K562 (cell line): ENCODE measurements at regions not wholly inside any gene's neighbourhood (a gene's known extent, or its start where the extent isn't known, plus 50 kb on each side); places are given as distances from the start of the nearest gene placed in this dataset.

Experiments used
- ATAC-seq: fragments of 200-7000 bp; cut with Tn5 transposase; 3 replicates; pipeline ENCODE4 v1.9.1; 2020; ENCODE audit warnings: moderate library complexity
- BruUV-seq: library from RNA; stranded (reverse); fragments of 400-500 nt; replicated peaks from 2 replicates; lab custom pipeline; 2021; lab: Mats Ljungman, UMichigan
- CTCF ChIA-PET: fragments of 300-600 bp; formaldehyde crosslinking; extraction: SDS; loops from one replicate; lab custom pipeline; 2021; ENCODE audit warnings: low intra/inter-chr PET ratio; lab: Yijun Ruan, JAX
- POLR2A ChIA-PET: fragments of 300-600, 350-650 bp; sonication (Branson Sonifier 250); formaldehyde crosslinking; extraction: SDS; loops from one replicate; lab custom pipeline; 2021; ENCODE audit warnings: antibody characterized with exemption, inconsistent platforms; lab: Yijun Ruan, JAX
- DNase-seq, 4 experiments: peaks; one replicate each; pipeline versions ENCODE4 v3.0.0 to v3.0.0-alpha.2; 2011 to 2018; ENCODE audit warnings: low spot score in 3 of 4, mixed read lengths in 3 of 4; ENCODE audit errors: extremely low read depth in 1 of 4
- FAIRE-seq: peaks from 2 replicates; lab custom pipeline; 2011; peaks lifted over from hg19 to GRCh38; lab: Jason Lieb, UNC
- H2AFZ ChIP-seq: 2 replicates; pipeline ENCODE4 v1.6.0; 2011; ENCODE audit warnings: low read depth, low read length, control low read depth, inconsistent platforms
- H3K27ac ChIP-seq: fragments of 200-600 bp; 3 replicates; pipeline ENCODE4 v1.8.0; 2011; ENCODE audit warnings: low read depth, mild to moderate bottlenecking, control low read depth, inconsistent platforms, low read length, moderate library complexity, mixed read lengths; ENCODE audit errors: extremely low read depth
- H3K27me3 ChIP-seq, 2 experiments: fragments of 300-600 bp in 1 of 2; 2 replicates in 1 of 2; 3 replicates in 1 of 2; pipeline versions ENCODE4 v1.6.0 to v1.8.0; 2011; ENCODE audit warnings: inconsistent platforms in 2 of 2, low read length in 2 of 2, mild to moderate bottlenecking in 1 of 2, mixed read lengths in 1 of 2, moderate library complexity in 1 of 2; ENCODE audit not compliant: control insufficient read depth in 2 of 2, insufficient read depth in 2 of 2
- H3K36me3 ChIP-seq: fragments of 300-600 bp; 3 replicates; pipeline ENCODE4 v1.8.0; 2011; ENCODE audit warnings: mild to moderate bottlenecking, low read length, inconsistent platforms; ENCODE audit not compliant: control insufficient read depth, insufficient read depth
- H3K4me1 ChIP-seq, 2 experiments: fragments of 200-600 bp in 1 of 2; replicated peaks in 1 of 2; 2 replicates in 1 of 2; 3 replicates in 1 of 2; pipeline versions ENCODE4 v1.5.1 to v1.8.0; 2011; ENCODE audit warnings: inconsistent platforms in 2 of 2, low read length in 2 of 2, mild to moderate bottlenecking in 1 of 2, mixed read lengths in 1 of 2, moderate library complexity in 1 of 2; ENCODE audit not compliant: control insufficient read depth in 2 of 2, insufficient read depth in 2 of 2
- H3K4me2 ChIP-seq: 2 replicates; pipeline ENCODE4 v1.6.1; 2011; ENCODE audit warnings: low read length, control low read depth, inconsistent platforms, mixed read lengths; ENCODE audit not compliant: insufficient read depth
- H3K4me3 ChIP-seq: fragments of 200-600 bp; sonication (generic), shearing (Covaris generic); 2 replicates; pipeline ENCODE4 v1.5.1; 2016; ENCODE audit warnings: control low read depth, inconsistent platforms
- H3K79me2 ChIP-seq: fragments of 200-600 bp; 3 replicates; pipeline ENCODE4 v1.8.0; 2011; ENCODE audit warnings: low read length, inconsistent platforms; ENCODE audit not compliant: control insufficient read depth, insufficient read depth
- H3K9ac ChIP-seq, 2 experiments: 2 replicates each; pipeline versions ENCODE4 v1.6.0 to v1.6.1; 2011; ENCODE audit warnings: low read depth in 2 of 2, low read length in 2 of 2, control low read depth in 1 of 2, inconsistent platforms in 1 of 2, mild to moderate bottlenecking in 1 of 2, mixed read lengths in 1 of 2; ENCODE audit not compliant: insufficient read depth in 1 of 2
- H3K9me1 ChIP-seq: one replicate; pipeline ENCODE4 v1.6.0; 2011; ENCODE audit warnings: inconsistent platforms, mild to moderate bottlenecking, low read length, moderate library complexity; ENCODE audit not compliant: control insufficient read depth, insufficient read depth
- H3K9me3 ChIP-seq: replicated peaks from 2 replicates; pipeline ENCODE4 v1.5.1; 2011; ENCODE audit warnings: low read depth, low read length, inconsistent platforms; ENCODE audit not compliant: control insufficient read depth, insufficient read depth
- H4K20me1 ChIP-seq: replicated peaks from 2 replicates; pipeline ENCODE4 v1.6.1; 2011; ENCODE audit warnings: low read length, inconsistent platforms, mixed read lengths; ENCODE audit not compliant: control insufficient read depth, insufficient read depth
- EP400 ChIP-seq: fragments of 450-650 bp; IDR thresholded peaks from 2 replicates; pipeline ENCODE4 v1.6.1; 2017; ENCODE audit warnings: antibody characterized with exemption, mild to moderate bottlenecking, moderate library complexity
- GABPA ChIP-seq: fragments of 200-800 bp; sonication (Bioruptor generic); conservative IDR thresholded peaks from 2 replicates; pipeline ENCODE4 v1.6.1; 2016; ENCODE audit warnings: low read depth, missing genetic modification characterization, missing compliant biosample characterization
- ILF3 ChIP-seq: fragments of 450-650 bp; IDR thresholded peaks from 2 replicates; pipeline ENCODE4 v1.6.1; 2018; ENCODE audit warnings: antibody characterized with exemption, mild to moderate bottlenecking, moderate library complexity, borderline replicate concordance
- MAFK ChIP-seq: IDR thresholded peaks from 2 replicates; pipeline ENCODE4 v1.6.1; 2011; ENCODE audit warnings: low read length, improper control_type of control experiment
- MAX ChIP-seq: sonication (generic); formaldehyde crosslinking; IDR thresholded peaks from 2 replicates; pipeline ENCODE4 v1.9.0; 2022; ENCODE audit warnings: mild to moderate bottlenecking, missing genetic modification reagents
- NFIX ChIP-seq: fragments of 250-450 bp; sonication (Bioruptor Pico); IDR thresholded peaks from 2 replicates; pipeline ENCODE4 v1.4.0; 2020; ENCODE audit warnings: low read depth, mild to moderate bottlenecking, moderate library complexity
- RUNX1 ChIP-seq: sonication (generic); IDR thresholded peaks from 2 replicates; pipeline ENCODE4 v1.6.1; 2016; ENCODE audit warnings: antibody characterized with exemption, low read depth
- SMAD3 ChIP-seq: fragments of 450-650 bp; formaldehyde crosslinking; conservative IDR thresholded peaks from 2 replicates; pipeline ENCODE4 v1.4.0; 2020; ENCODE audit warnings: mild to moderate bottlenecking
- SRSF9 ChIP-seq: fragments of 200-400 bp; formaldehyde crosslinking; IDR thresholded peaks from 2 replicates; pipeline ENCODE4 v1.6.1; 2017; ENCODE audit warnings: low read depth, low read length, borderline replicate concordance
- TFE3 ChIP-seq: fragments of 450-650 bp; formaldehyde crosslinking; IDR thresholded peaks from 2 replicates; pipeline ENCODE4 v1.4.0; 2020; ENCODE audit warnings: mild to moderate bottlenecking, mixed read lengths
- U2AF2 ChIP-seq: fragments of 200-400 bp; formaldehyde crosslinking; optimal IDR thresholded peaks from 2 replicates; pipeline ENCODE3; 2017; ENCODE audit warnings: low read depth, mild to moderate bottlenecking, low read length
- ZNF12 ChIP-seq: sonication (generic); formaldehyde crosslinking; IDR thresholded peaks from 2 replicates; pipeline ENCODE4 v1.4.0; 2020; ENCODE audit warnings: mild to moderate bottlenecking, missing genetic modification reagents
- ZNF778 ChIP-seq: fragments of 450-650 bp; formaldehyde crosslinking; IDR thresholded peaks from 2 replicates; pipeline ENCODE4 v1.4.0; 2020; ENCODE audit warnings: mild to moderate bottlenecking, moderate library complexity
- in situ Hi-C: fragments of 300-500 bp; cut with MboI; formaldehyde crosslinking; loops from 4 replicates; pipeline ENCODE4 v1.15.0; 2018; ENCODE audit warnings: inconsistent platforms, mixed read lengths
- intact Hi-C: fragments of 100-400 bp; cut with micrococcal nuclease; formaldehyde crosslinking; loops from 2 replicates; pipeline ENCODE4 v1.14.2; 2022

DNA sequence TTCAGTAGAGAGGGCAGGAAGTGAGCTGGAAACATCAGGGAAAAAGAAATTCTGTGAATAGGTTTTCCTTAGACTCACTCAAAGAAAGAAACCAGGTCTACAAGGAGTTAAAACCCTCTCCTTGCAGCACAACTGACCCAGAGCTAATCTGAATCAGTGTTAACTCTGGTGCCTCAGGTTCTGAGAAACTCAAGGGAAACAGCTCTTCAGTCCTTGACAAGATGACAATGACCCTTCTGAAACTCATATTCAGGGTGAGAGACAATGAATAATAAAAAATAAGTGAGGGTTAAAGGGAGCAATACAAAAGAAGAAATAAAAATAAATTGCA, 903.6 kb downstream of the STPG2 start:
- H3K27ac ChIP-seq: no peak overlapping the region
- no peaks in the 10 kb centered on the region for H3K27me3 ChIP-seq
- no peaks in the 10 kb centered on the region for H3K4me1 ChIP-seq
- no peak overlapping the region for H2AFZ ChIP-seq
- ChIA-PET POLR2A (no interaction called here), CTCF (no interaction called here)
- intact Hi-C loops: no loop called here
- BruUV-seq: no TSS peak
- no peak overlapping the region for H3K9ac ChIP-seq
- H3K4me2 ChIP-seq: no peak overlapping the region
- no peaks in the 10 kb centered on the region for H3K79me2 ChIP-seq
- FAIRE-seq (no peak), ATAC-seq (no peak), DNase-seq (no peak)
- no peaks in the 10 kb centered on the region for H3K9me1 ChIP-seq
- no peaks in the 10 kb centered on the region for H3K36me3 ChIP-seq
- H4K20me1 ChIP-seq: no peaks in the 10 kb centered on the region
- in situ Hi-C loops: no loop called here
- no peak overlapping the region for H3K4me3 ChIP-seq
- no peak for TF ChIP-seq EP400
- no peak for TF ChIP-seq SMAD3 (CRISPR knock-in tag)
- TF ChIP-seq NFIX (CRISPR knock-in tag): no peak
- TF ChIP-seq TFE3 (CRISPR knock-in tag): no peak
- no peak for TF ChIP-seq MAFK
- no peak for TF ChIP-seq ILF3
- TF ChIP-seq RUNX1: no peak
- no peak for TF ChIP-seq ZNF778 (CRISPR knock-in tag)
- no peak for TF ChIP-seq ZNF12 (CRISPR knock-in tag)
- TF ChIP-seq MAX (CRISPR knock-in tag): no peak
- TF ChIP-seq U2AF2: no peak
- no peak for TF ChIP-seq GABPA
- no peak for TF ChIP-seq SRSF9
- peaks cover 2% of the 10 kb centered on the region; the same call in 1 of the 2 replicates for H3K9me3 ChIP-seq
